Trophoblast cell (in vitro differentiated cells and primary cell): ENCODE measurements at regions not wholly inside any gene's neighbourhood (a gene's known extent, or its start where the extent isn't known, plus 50 kb on each side); places are given as distances from the start of the nearest gene placed in this dataset.

Experiments used
- DNase-seq, 2 donors: peaks; one replicate each; pipeline ENCODE4 v3.0.0-alpha.2; 2016
- H2AFZ ChIP-seq: 2 replicates; pipeline ENCODE4 v1.6.1; 2013; ENCODE audit warnings: low read length, moderate library complexity, mild to moderate bottlenecking; ENCODE audit not compliant: insufficient read depth, poor library complexity
- H2AK5ac ChIP-seq: 2 replicates; pipeline ENCODE4 v1.6.1; 2013; ENCODE audit warnings: mild to moderate bottlenecking, low read length
- H2BK120ac ChIP-seq: 2 replicates; pipeline ENCODE4 v1.6.1; 2013; ENCODE audit warnings: low read length, mild to moderate bottlenecking, moderate library complexity; ENCODE audit not compliant: insufficient read depth, poor library complexity
- H2BK12ac ChIP-seq: 2 replicates; pipeline ENCODE4 v1.6.1; 2013; ENCODE audit warnings: mild to moderate bottlenecking, low read length, moderate library complexity
- H2BK5ac ChIP-seq: 2 replicates; pipeline ENCODE4 v1.6.1; 2013; ENCODE audit warnings: low read length, low read depth, moderate library complexity, mild to moderate bottlenecking; ENCODE audit not compliant: poor library complexity
- H3K14ac ChIP-seq: 2 replicates; pipeline ENCODE4 v1.6.1; 2013; ENCODE audit warnings: mild to moderate bottlenecking, low read length
- H3K18ac ChIP-seq: 2 replicates; pipeline ENCODE4 v1.6.1; 2013; ENCODE audit warnings: mild to moderate bottlenecking, low read length
- H3K23ac ChIP-seq: 2 replicates; pipeline ENCODE4 v1.6.1; 2013; ENCODE audit warnings: low read length
- H3K27ac ChIP-seq: 2 replicates; pipeline ENCODE4 v1.5.1; 2013; ENCODE audit warnings: low read depth, mild to moderate bottlenecking, inconsistent platforms, low read length, moderate library complexity
- H3K27me3 ChIP-seq: 2 replicates; pipeline ENCODE4 v1.6.1; 2013; ENCODE audit warnings: inconsistent platforms, mild to moderate bottlenecking, low read length, moderate library complexity; ENCODE audit not compliant: insufficient read depth
- H3K36me3 ChIP-seq, 2 experiments: 1 replicate in 1 of 2; 2 replicates in 1 of 2; pipeline ENCODE4 v1.6.1; 2013; ENCODE audit warnings: low read length in 2 of 2, mild to moderate bottlenecking in 2 of 2, moderate library complexity in 1 of 2; ENCODE audit not compliant: insufficient read depth in 2 of 2, control insufficient read depth in 1 of 2
- H3K4ac ChIP-seq: 2 replicates; pipeline ENCODE4 v1.6.1; 2013; ENCODE audit warnings: low read depth, mild to moderate bottlenecking, low read length, moderate library complexity
- H3K4me1 ChIP-seq, 2 experiments: 1 replicate in 1 of 2; 2 replicates in 1 of 2; pipeline ENCODE4 v1.6.1; 2013; ENCODE audit warnings: low read length in 2 of 2, mild to moderate bottlenecking in 2 of 2, moderate library complexity in 1 of 2; ENCODE audit not compliant: insufficient read depth in 2 of 2, control insufficient read depth in 1 of 2
- H3K4me2 ChIP-seq: 2 replicates; pipeline ENCODE4 v1.6.1; 2013; ENCODE audit warnings: inconsistent platforms, mild to moderate bottlenecking, low read length, moderate library complexity
- H3K4me3 ChIP-seq: 2 replicates; pipeline ENCODE4 v1.5.1; 2013; ENCODE audit warnings: mild to moderate bottlenecking, low read depth, low read length, inconsistent platforms
- H3K79me1 ChIP-seq: one replicate; pipeline ENCODE4 v1.6.1; 2013; ENCODE audit warnings: low read length
- H3K79me2 ChIP-seq: 2 replicates; pipeline ENCODE4 v1.6.1; 2013; ENCODE audit warnings: low read length, mild to moderate bottlenecking; ENCODE audit not compliant: control insufficient read depth, insufficient read depth, poor library complexity
- H3K9ac ChIP-seq: 2 replicates; pipeline ENCODE4 v1.6.1; 2013; ENCODE audit warnings: mild to moderate bottlenecking, low read length
- H3K9me3 ChIP-seq: 2 replicates; pipeline ENCODE4 v1.6.1; 2013; ENCODE audit warnings: low read depth, mild to moderate bottlenecking, control low read depth, inconsistent platforms, low read length; ENCODE audit not compliant: insufficient read depth
- H4K12ac ChIP-seq: 2 replicates; pipeline ENCODE4 v1.6.1; 2013; ENCODE audit warnings: low read depth, mild to moderate bottlenecking, low read length, moderate library complexity
- H4K8ac ChIP-seq: 2 replicates; pipeline ENCODE4 v1.6.1; 2013; ENCODE audit warnings: low read depth, mild to moderate bottlenecking, low read length, moderate library complexity
- H4K91ac ChIP-seq: one replicate; pipeline ENCODE4 v1.6.1; 2013; ENCODE audit warnings: low read depth, mild to moderate bottlenecking, low read length, moderate library complexity
- WGBS: extraction: QIAGEN DNeasy Blood & Tissue Kit; methylation state at CpG from one replicate; pipeline ENCODE4 v1.1.7; 2013; ENCODE audit warnings: missing lambda C conversion rate; ENCODE audit not compliant: insufficient read length, insufficient coverage; ENCODE audit errors: extremely low coverage; 5-methylcytosine and 5-hydroxymethylcytosine counted together

GRCh38 chr15:79657722-79658121 is 225.6 kb downstream of the MINAR1 start:
- Histone ChIP-seq H3K9ac (no peak overlapping the region), H2BK5ac (no peak overlapping the region), H3K27me3 (no peaks in the 10 kb centered on the region), H2AFZ (no peak overlapping the region), H3K36me3 (no peaks in the 10 kb centered on the region), H3K4me3 (no peak overlapping the region), H3K79me1 (no peaks in the 10 kb centered on the region), H3K79me2 (no peaks in the 10 kb centered on the region), H4K8ac (no peak overlapping the region), H2BK12ac (no peak overlapping the region), H3K18ac (no peak overlapping the region), H3K4me2 (no peak overlapping the region), H2AK5ac (no peak overlapping the region), H3K27ac (no peak overlapping the region), H3K4ac (no peak overlapping the region), H3K9me3 (no peaks in the 10 kb centered on the region), H2BK120ac (no peak overlapping the region), H3K23ac (no peak overlapping the region), H4K91ac (no peak overlapping the region), H3K4me1 (no peaks in the 10 kb centered on the region), H4K12ac (no peak overlapping the region), H3K14ac (no peak overlapping the region)
- DNase-seq: no peak
- WGBS: no CpG with 5 or more reads among the region's 2 CpGs

DNA sequence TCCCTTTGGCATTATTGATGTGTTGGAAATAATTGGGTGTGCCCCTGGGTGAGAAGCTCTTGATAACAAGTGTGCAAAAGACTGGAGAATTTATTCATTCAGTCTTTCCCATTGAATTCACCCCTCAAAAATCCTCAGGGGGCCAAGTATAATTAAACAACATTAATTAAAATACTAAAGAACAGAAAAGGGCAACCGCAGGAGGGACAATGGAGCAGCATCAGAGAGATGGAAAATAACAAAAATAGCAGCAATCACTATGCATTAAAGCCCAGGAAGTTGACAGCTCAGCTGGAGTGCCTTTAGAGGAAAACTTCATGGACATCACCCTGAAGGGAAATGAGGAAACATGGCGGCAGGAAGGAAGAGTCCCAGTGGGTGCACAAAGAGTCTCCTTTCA is 227.6 kb downstream of the MINAR1 start:
- Histone ChIP-seq H3K27ac (no peak overlapping the region), H4K12ac (no peak overlapping the region), H3K4me2 (no peak overlapping the region), H3K18ac (no peak overlapping the region), H3K4ac (no peak overlapping the region), H2BK120ac (no peak overlapping the region), H3K4me1 (no peaks in the 10 kb centered on the region), H3K14ac (no peak overlapping the region), H2AFZ (no peak overlapping the region), H3K23ac (no peak overlapping the region), H4K91ac (no peak overlapping the region), H3K9me3 (no peaks in the 10 kb centered on the region), H3K79me2 (no peaks in the 10 kb centered on the region), H3K79me1 (no peaks in the 10 kb centered on the region), H3K36me3 (no peaks in the 10 kb centered on the region), H3K27me3 (no peaks in the 10 kb centered on the region), H4K8ac (no peak overlapping the region), H2BK12ac (no peak overlapping the region), H3K9ac (no peak overlapping the region), H2AK5ac (no peak overlapping the region), H2BK5ac (no peak overlapping the region), H3K4me3 (no peak overlapping the region)
- WGBS: no CpG with 5 or more reads among the region's 2 CpGs
- no peak for DNase-seq

- no peak overlapping the region for H3K9ac ChIP-seq
- H3K4me2 ChIP-seq: no peak overlapping the region
- no peak overlapping the region for H3K27ac ChIP-seq
- H2BK120ac ChIP-seq: no peak overlapping the region
- no peak overlapping the region for H2AK5ac ChIP-seq
- no peak overlapping the region for H4K12ac ChIP-seq
- H3K36me3 ChIP-seq: no peaks in the 10 kb centered on the region
- H4K8ac ChIP-seq: no peak overlapping the region
- no peaks in the 10 kb centered on the region for H3K4me1 ChIP-seq
- H3K14ac ChIP-seq: no peak overlapping the region
- no CpG with 5 or more reads among the region's 1 CpG for WGBS
- H2BK5ac ChIP-seq: no peak overlapping the region
- H4K91ac ChIP-seq: no peak overlapping the region
- H3K23ac ChIP-seq: no peak overlapping the region
- H3K18ac ChIP-seq: no peak overlapping the region
- H3K4ac ChIP-seq: no peak overlapping the region
- H2AFZ ChIP-seq: no peak overlapping the region
- H2BK12ac ChIP-seq: no peak overlapping the region
- no peaks in the 10 kb centered on the region for H3K9me3 ChIP-seq
- no peaks in the 10 kb centered on the region for H3K79me2 ChIP-seq
- no peak overlapping the region for H3K4me3 ChIP-seq
- no peak for DNase-seq
- H3K27me3 ChIP-seq: no peaks in the 10 kb centered on the region
- no peaks in the 10 kb centered on the region for H3K79me1 ChIP-seq
Measured at GRCh38 chr15:79661411-79661810, 229.3 kb downstream of the MINAR1 start.

GRCh38 chr15:79673416-79674123 is 223.2 kb downstream of the MTHFS start:
- Histone ChIP-seq H3K4ac (no peak overlapping the region), H3K27me3 (no peaks in the 10 kb centered on the region), H4K91ac (no peak overlapping the region), H3K79me1 (no peaks in the 10 kb centered on the region), H3K4me2 (no peak overlapping the region), H2AFZ (no peak overlapping the region), H3K23ac (no peak overlapping the region), H3K14ac (no peak overlapping the region), H3K36me3 (no peaks in the 10 kb centered on the region), H2AK5ac (no peak overlapping the region), H2BK120ac (no peak overlapping the region), H3K27ac (no peak overlapping the region), H3K4me3 (no peak overlapping the region), H2BK12ac (no peak overlapping the region), H3K9me3 (no peaks in the 10 kb centered on the region), H3K18ac (no peak overlapping the region), H3K79me2 (no peaks in the 10 kb centered on the region), H3K9ac (no peak overlapping the region), H4K8ac (no peak overlapping the region), H3K4me1 (no peaks in the 10 kb centered on the region), H4K12ac (no peak overlapping the region), H2BK5ac (no peak overlapping the region)
- no CpG with 5 or more reads among the region's 4 CpGs for WGBS
- DNase-seq: no peak
